Heart right ventricle (tissue), 16 donors: ENCODE measurements at regions not wholly inside any gene's neighbourhood (a gene's known extent, or its start where the extent isn't known, plus 50 kb on each side); places are given as distances from the start of the nearest gene placed in this dataset.

Source experiments
- ATAC-seq, 8 donors: fragments of 200-7000 bp; cut with Tn5 transposase; one replicate each; pipeline ENCODE4 v1.9.1; 2020; ENCODE audit warnings: mild to moderate bottlenecking in 8 of 8, moderate library complexity in 8 of 8, moderate number of reproducible peaks in 1 of 8
- DNase-seq, 2 donors: peaks; one replicate each; pipeline ENCODE4 v3.0.0-alpha.2; 2020
- H3K27ac ChIP-seq, 10 donors: fragments of 200-600 bp; sonication (generic) in 2 of 10; one replicate each; pipeline versions ENCODE4 v1.5.0 to v1.8.0; 2020 to 2022; ENCODE audit warnings: mild to moderate bottlenecking in 3 of 10
- H3K27me3 ChIP-seq, 7 donors: fragments of 200-600 bp; one replicate each; pipeline ENCODE4 v1.8.0; 2021 to 2022; ENCODE audit warnings: mild to moderate bottlenecking in 2 of 7
- H3K36me3 ChIP-seq, 9 donors: fragments of 200-600 bp; sonication (generic) in 1 of 9; one replicate each; pipeline versions ENCODE4 v1.5.0 to v1.8.0; 2020 to 2022; ENCODE audit warnings: mild to moderate bottlenecking in 2 of 9
- H3K4me1 ChIP-seq, 9 donors: fragments of 200-600 bp; sonication (generic) in 1 of 9; one replicate each; pipeline versions ENCODE4 v1.5.0 to v1.8.0; 2020 to 2022; ENCODE audit warnings: mild to moderate bottlenecking in 4 of 9
- H3K4me3 ChIP-seq, 10 donors: fragments of 200-600 bp; sonication (generic) in 2 of 10; one replicate each; pipeline versions ENCODE4 v1.5.0 to v1.8.0; 2020 to 2022; ENCODE audit warnings: mild to moderate bottlenecking in 7 of 10, moderate library complexity in 2 of 10
- H3K9me3 ChIP-seq, 11 donors: fragments of 200-600 bp in 10 of 11; sonication (generic) in 2 of 11; one replicate each; pipeline versions ENCODE4 v1.5.0 to v1.8.0; 2013 to 2022; ENCODE audit warnings: mild to moderate bottlenecking in 2 of 11, control low read depth in 1 of 11, moderate library complexity in 1 of 11
- WGBS, 2 donors: extraction: QIAGEN DNeasy Blood & Tissue Kit; methylation state at CpG; one replicate each; pipeline ENCODE4 v1.1.7; 2013; ENCODE audit warnings: inconsistent platforms in 1 of 2; 5-methylcytosine and 5-hydroxymethylcytosine counted together
- intact Hi-C, 10 donors: fragments of 100-400 bp; cut with DNase I; formaldehyde crosslinking; loops; one replicate each; pipeline versions ENCODE4 v1.11.1 to v1.14.2; 2022
- TF ChIP-seq, protein P1 (sequence below), 9 donors: fragments of 200-600 bp; sonication (generic) in 2 of 9; IDR thresholded peaks; one replicate each; pipeline versions ENCODE4 v1.5.0 to v1.8.0; 2021 to 2022; ENCODE audit warnings: antibody characterized with exemption in 9 of 9, mild to moderate bottlenecking in 5 of 9, moderate library complexity in 1 of 9
- donor health status: Arrhythmogenic right ventricular cardiomyopathy.
- donor health status: ischemic (EF 13 %, LVEDD 7.1; RV severe dilation, severe dysfunction).
- donor health status: healthy with polysubstance abuse.
- donor health status: DM: no; HTN: yes; CAD: no.
- donor health status: DM: no; HTN: no; CAD: no.
- donor health status: ischemic (EF 25% LVEDD 6.9; RV normal size, moderate dysfunction).
- donor health status: ischemic (EF 25% LVEDD 5.7; RV mildly dilated, moderate dysfunction).
- donor health status: healthy.
- donor health status: DM: yes; HTN: yes; CAD: no.
- donor health status: Ischemic cardiomyopathy.
- donor health status: ischemic (EF 35%, LVEDD 5.7; RV mildly dilated, moderate dysfunction).
- donor health status: nonischemic (EF 11% LVEDD 7.7; RV severe dilation, severe dysfunction).
- donor health status: DM: yes; HTN: yes; CAD: no.
- donor health status: PGD.
- donor health status: ischemic (EF 29% LVEDD 5.4; RV normal size, mild dysfunction).
- donor health status: nonischemic (EF 23%, LVEDD 6.1; RV moderate dilation, normal function).

DNA sequence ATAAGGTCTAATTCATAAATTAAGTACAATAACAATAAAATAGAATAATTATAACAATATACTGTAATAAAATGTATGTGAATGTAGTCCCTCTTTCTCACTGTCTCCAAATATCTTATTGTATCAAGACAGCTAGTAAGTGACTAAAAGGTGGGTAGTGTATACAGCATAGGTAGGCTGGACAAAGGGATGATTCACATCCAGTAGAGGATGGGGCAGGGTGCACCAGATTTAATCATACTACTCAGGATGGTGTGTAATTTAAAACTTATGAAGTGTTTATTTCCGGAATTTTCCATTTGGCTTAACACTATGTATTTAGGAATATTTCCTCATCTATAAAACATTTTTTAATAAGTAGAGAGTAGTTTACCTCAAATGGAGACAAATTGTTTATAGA is 876.1 kb upstream of the CADM2 start:
- no peak overlapping the region for H3K27ac ChIP-seq
- H3K27me3 ChIP-seq: no peaks in the 10 kb centered on the region
- peaks cover 0 to 24% (median 9%) of the 10 kb centered on the region in 11 donors for H3K9me3 ChIP-seq
- no peak for ATAC-seq
- intact Hi-C loops: no loop called here
- no peak for DNase-seq
- H3K36me3 ChIP-seq: no peaks in the 10 kb centered on the region
- TF ChIP-seq, protein P1, sequence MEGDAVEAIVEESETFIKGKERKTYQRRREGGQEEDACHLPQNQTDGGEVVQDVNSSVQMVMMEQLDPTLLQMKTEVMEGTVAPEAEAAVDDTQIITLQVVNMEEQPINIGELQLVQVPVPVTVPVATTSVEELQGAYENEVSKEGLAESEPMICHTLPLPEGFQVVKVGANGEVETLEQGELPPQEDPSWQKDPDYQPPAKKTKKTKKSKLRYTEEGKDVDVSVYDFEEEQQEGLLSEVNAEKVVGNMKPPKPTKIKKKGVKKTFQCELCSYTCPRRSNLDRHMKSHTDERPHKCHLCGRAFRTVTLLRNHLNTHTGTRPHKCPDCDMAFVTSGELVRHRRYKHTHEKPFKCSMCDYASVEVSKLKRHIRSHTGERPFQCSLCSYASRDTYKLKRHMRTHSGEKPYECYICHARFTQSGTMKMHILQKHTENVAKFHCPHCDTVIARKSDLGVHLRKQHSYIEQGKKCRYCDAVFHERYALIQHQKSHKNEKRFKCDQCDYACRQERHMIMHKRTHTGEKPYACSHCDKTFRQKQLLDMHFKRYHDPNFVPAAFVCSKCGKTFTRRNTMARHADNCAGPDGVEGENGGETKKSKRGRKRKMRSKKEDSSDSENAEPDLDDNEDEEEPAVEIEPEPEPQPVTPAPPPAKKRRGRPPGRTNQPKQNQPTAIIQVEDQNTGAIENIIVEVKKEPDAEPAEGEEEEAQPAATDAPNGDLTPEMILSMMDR (IDR thresholded peaks at IDR 0.05): no peak
- H3K4me3 ChIP-seq: no peak overlapping the region
- no peaks in the 10 kb centered on the region for H3K4me1 ChIP-seq
- 85 to 94% methylated on average over 1 of the region's 1 CpG for WGBS, 2 donors

- Histone ChIP-seq H3K27me3 (no peaks in the 10 kb centered on the region), H3K4me3 (no peak overlapping the region), H3K4me1 (no peaks in the 10 kb centered on the region), H3K9me3 (peaks cover 0 to 8% (median 0%) of the 10 kb centered on the region in 11 donors), H3K27ac (no peak overlapping the region), H3K36me3 (no peaks in the 10 kb centered on the region)
- intact Hi-C loops: no loop called here
- ATAC-seq (no peak), DNase-seq (no peak)
- WGBS, 2 donors: 73 to 82% methylated on average over 2 of the region's 2 CpGs
- TF ChIP-seq, protein P1 (IDR thresholded peaks at IDR 0.05): no peak
Measured at GRCh38 chr3:84092907-84093306, 865.9 kb upstream of the CADM2 start.

DNA sequence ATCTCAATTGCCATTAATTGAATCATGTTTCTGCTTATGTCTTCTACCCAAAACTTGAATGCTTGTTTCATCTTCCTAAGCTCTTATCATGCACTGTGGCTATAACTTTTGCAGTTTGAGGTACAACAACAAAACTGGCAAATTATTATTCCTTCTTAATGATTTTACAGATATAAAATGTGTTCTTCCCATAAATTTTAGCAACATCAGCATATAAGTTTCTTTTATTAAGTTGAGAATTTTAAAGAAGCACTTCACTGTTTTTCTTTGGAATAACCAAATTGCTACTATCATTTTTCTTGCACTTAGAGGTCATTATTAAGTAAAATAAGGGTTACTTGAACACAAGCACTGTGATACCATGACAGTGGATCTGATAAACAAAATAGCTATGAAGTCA is 862.6 kb upstream of the CADM2 start:
- Histone ChIP-seq H3K4me1 (no peaks in the 10 kb centered on the region), H3K27ac (no peak overlapping the region), H3K27me3 (no peaks in the 10 kb centered on the region), H3K36me3 (no peaks in the 10 kb centered on the region), H3K9me3 (peaks cover 0 to 5% (median 0%) of the 10 kb centered on the region in 11 donors), H3K4me3 (no peak overlapping the region)
- ATAC-seq (no peak), DNase-seq (no peak)
- TF ChIP-seq, protein P1 (IDR thresholded peaks at IDR 0.05): no peak
- intact Hi-C loops: no loop called here

DNA sequence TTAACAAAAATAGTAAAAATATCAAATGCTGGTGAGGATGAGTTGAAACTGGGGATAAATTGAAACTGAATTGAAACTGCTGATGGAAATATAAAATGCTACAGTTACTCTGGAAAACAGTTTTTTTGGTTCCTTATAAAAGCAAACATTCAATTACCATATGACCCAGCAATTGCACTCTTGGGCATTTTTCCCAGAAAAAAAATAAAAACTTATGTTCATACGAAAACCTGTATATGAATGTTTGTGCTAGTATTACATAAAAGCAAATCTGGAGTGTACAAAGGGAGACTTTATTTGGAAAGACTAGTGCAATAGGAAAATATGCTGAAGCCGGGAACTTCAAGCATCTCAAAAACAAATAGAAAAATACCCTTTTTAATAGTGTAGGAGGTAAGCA is 857.9 kb upstream of the CADM2 start:
- TF ChIP-seq, protein P1 (IDR thresholded peaks at IDR 0.05): no peak
- Histone ChIP-seq H3K9me3 (peaks cover 0 to 1% (median 0%) of the 10 kb centered on the region in 11 donors), H3K27me3 (no peaks in the 10 kb centered on the region), H3K4me3 (no peak overlapping the region), H3K27ac (no peak overlapping the region), H3K36me3 (no peaks in the 10 kb centered on the region), H3K4me1 (no peaks in the 10 kb centered on the region)
- WGBS, 2 donors: 62 to 67% methylated on average over 2 of the region's 2 CpGs
- ATAC-seq (no peak), DNase-seq (no peak)
- intact Hi-C loops: loop anchor here in 1 of 10 donors (10.0 kb wide), 1 partner anchor 56 kb away; no protein-coding TSS in a partner anchor
